Panc1 (cell line): ENCODE measurements at regions not wholly inside any gene's neighbourhood (a gene's known extent, or its start where the extent isn't known, plus 50 kb on each side); places are given as distances from the start of the nearest gene placed in this dataset.

Experiments used
- ATAC-seq: fragments of 200-7000 bp; cut with Tn5 transposase; 2 replicates; pipeline ENCODE4 v1.9.1; 2020; ENCODE audit warnings: mild to moderate bottlenecking, moderate library complexity
- BruUV-seq: library from RNA; stranded (reverse); fragments of 400-500 nt; replicated peaks from 2 replicates; lab custom pipeline; 2021; lab: Mats Ljungman, UMichigan
- CTCF ChIA-PET: fragments of 300-600 bp; sonication (Branson Sonifier 250); formaldehyde crosslinking; loops from one replicate; lab custom pipeline; 2022; ENCODE audit warnings: antibody characterized with exemption; lab: Charles Lee
- POLR2A ChIA-PET: fragments of 300-600 bp; sonication (Branson Sonifier 250); formaldehyde crosslinking; loops from one replicate; lab custom pipeline; 2022; ENCODE audit warnings: antibody characterized with exemption; lab: Charles Lee
- DNase-seq: peaks from one replicate; pipeline ENCODE4 v3.0.0-alpha.2; 2010; ENCODE audit warnings: low read depth, low spot score
- H3K27ac ChIP-seq: 2 replicates; pipeline ENCODE4 v1.5.1; 2011; ENCODE audit warnings: mild to moderate bottlenecking, low read length, inconsistent platforms
- H3K27me3 ChIP-seq: fragments of 200-500 bp; sonication (Bioruptor generic); 2 replicates; pipeline ENCODE4 v1.6.0; 2014; ENCODE audit warnings: low read length, inconsistent platforms; ENCODE audit not compliant: control insufficient read depth, insufficient read depth
- H3K36me3 ChIP-seq: fragments of 200-500 bp; sonication (Bioruptor generic); 2 replicates; pipeline ENCODE4 v1.5.1; 2014; ENCODE audit warnings: inconsistent platforms, mild to moderate bottlenecking, low read length, moderate library complexity; ENCODE audit not compliant: control insufficient read depth, insufficient read depth
- H3K4me1 ChIP-seq: 2 replicates; pipeline ENCODE4 v1.5.1; 2011; ENCODE audit warnings: inconsistent platforms, mild to moderate bottlenecking, low read length, moderate library complexity; ENCODE audit not compliant: control insufficient read depth, insufficient read depth
- H3K4me3 ChIP-seq, 2 experiments: 2 replicates each; pipeline ENCODE4 v1.5.1; 2011 to 2012; ENCODE audit warnings: low read depth in 2 of 2, low read length in 2 of 2, mild to moderate bottlenecking in 2 of 2, inconsistent platforms in 1 of 2, moderate library complexity in 1 of 2
- H3K9me3 ChIP-seq: fragments of 200-500 bp; sonication (Bioruptor generic); 2 replicates; pipeline ENCODE4 v1.5.1; 2014; ENCODE audit warnings: low read depth, mild to moderate bottlenecking, inconsistent platforms, low read length, moderate library complexity; ENCODE audit not compliant: control insufficient read depth, insufficient read depth
- POLR2AphosphoS5 ChIP-seq: IDR thresholded peaks from 2 replicates; pipeline ENCODE4 v1.6.1; 2012; ENCODE audit warnings: mild to moderate bottlenecking, low read depth, low read length, moderate library complexity
- SIN3A ChIP-seq: IDR thresholded peaks from 2 replicates; pipeline ENCODE4 v1.6.1; 2012; ENCODE audit warnings: low read depth, mild to moderate bottlenecking, low read length, moderate library complexity, borderline replicate concordance; ENCODE audit not compliant: insufficient read depth
- TCF7L2 ChIP-seq: IDR thresholded peaks from 2 replicates; pipeline ENCODE4 v1.6.1; 2011; ENCODE audit warnings: mild to moderate bottlenecking, low read depth, low read length, inconsistent platforms
- in situ Hi-C: cut with HindIII; loops from 2 replicates; pipeline ENCODE4 v1.10.0; 2016; ENCODE audit warnings: low sequenced_read_pairs, low pct_unique_long_range_greater_than_20kb
- intact Hi-C: fragments of 100-400 bp; cut with micrococcal nuclease; formaldehyde crosslinking; loops from one replicate; pipeline ENCODE4 v1.10.0; 2022; ENCODE audit not compliant: unreplicated experiment
- TF ChIP-seq, protein P1 (sequence below): fragments of 450-650 bp; IDR thresholded peaks from 2 replicates; pipeline ENCODE4 v1.5.1; 2017; ENCODE audit warnings: mild to moderate bottlenecking
- TF ChIP-seq, protein P2 (sequence below), 2 experiments: IDR thresholded peaks; 2 replicates each; pipeline ENCODE4 v1.6.1; 2011 to 2012; ENCODE audit warnings: low read depth in 2 of 2, control low read depth in 1 of 2, low read length in 1 of 2, mild to moderate bottlenecking in 1 of 2, moderate library complexity in 1 of 2; ENCODE audit not compliant: insufficient read depth in 1 of 2

DNA sequence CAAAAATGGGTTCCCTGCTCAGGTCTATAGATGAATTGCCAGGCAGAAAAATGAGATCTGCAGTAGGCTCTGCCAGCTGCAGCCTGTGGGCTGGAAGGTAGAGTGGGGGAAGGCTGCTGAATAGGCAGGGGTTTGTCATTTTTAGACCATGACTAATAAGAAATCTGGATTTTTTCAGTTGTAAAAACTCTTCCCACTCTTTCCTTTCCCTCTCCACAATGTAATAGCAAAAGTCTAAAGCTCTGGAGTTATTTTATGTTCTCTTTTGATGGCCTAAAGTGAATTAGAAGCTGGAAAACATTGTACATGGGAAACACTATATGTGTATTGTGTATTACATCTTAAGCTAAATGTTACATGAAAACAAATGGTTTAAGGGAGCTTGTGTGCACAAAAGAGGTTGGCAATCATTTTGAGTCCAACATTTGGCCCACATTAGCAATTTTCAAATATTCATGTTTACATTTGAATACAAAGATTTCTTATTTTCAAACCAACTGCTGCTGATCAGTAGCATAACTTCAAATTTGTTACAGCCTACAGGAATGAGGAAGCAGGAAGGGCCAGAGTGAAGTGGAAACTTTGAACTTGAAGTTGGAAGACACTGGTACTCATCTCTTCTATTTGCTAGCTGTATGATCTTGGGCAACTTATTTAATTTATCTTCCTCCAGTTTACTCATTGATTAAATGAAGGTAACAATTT lies 407.1 kb downstream of the SLC4A3 start:
- intact Hi-C loops, result no loop called here
- Histone ChIP-seq H3K4me3 (no peak overlapping the region), H3K27ac (no peak overlapping the region), H3K9me3 (no peaks in the 10 kb centered on the region), H3K4me1 (no peaks in the 10 kb centered on the region), H3K27me3 (no peaks in the 10 kb centered on the region), H3K36me3 (no peaks in the 10 kb centered on the region)
- BruUV-seq, result no TSS peak
- DNase-seq (no peak), ATAC-seq (no peak)
- in situ Hi-C loops, result no loop called here
- TF ChIP-seq, protein P1, sequence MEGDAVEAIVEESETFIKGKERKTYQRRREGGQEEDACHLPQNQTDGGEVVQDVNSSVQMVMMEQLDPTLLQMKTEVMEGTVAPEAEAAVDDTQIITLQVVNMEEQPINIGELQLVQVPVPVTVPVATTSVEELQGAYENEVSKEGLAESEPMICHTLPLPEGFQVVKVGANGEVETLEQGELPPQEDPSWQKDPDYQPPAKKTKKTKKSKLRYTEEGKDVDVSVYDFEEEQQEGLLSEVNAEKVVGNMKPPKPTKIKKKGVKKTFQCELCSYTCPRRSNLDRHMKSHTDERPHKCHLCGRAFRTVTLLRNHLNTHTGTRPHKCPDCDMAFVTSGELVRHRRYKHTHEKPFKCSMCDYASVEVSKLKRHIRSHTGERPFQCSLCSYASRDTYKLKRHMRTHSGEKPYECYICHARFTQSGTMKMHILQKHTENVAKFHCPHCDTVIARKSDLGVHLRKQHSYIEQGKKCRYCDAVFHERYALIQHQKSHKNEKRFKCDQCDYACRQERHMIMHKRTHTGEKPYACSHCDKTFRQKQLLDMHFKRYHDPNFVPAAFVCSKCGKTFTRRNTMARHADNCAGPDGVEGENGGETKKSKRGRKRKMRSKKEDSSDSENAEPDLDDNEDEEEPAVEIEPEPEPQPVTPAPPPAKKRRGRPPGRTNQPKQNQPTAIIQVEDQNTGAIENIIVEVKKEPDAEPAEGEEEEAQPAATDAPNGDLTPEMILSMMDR, result no peak
- TF ChIP-seq, protein P2, sequence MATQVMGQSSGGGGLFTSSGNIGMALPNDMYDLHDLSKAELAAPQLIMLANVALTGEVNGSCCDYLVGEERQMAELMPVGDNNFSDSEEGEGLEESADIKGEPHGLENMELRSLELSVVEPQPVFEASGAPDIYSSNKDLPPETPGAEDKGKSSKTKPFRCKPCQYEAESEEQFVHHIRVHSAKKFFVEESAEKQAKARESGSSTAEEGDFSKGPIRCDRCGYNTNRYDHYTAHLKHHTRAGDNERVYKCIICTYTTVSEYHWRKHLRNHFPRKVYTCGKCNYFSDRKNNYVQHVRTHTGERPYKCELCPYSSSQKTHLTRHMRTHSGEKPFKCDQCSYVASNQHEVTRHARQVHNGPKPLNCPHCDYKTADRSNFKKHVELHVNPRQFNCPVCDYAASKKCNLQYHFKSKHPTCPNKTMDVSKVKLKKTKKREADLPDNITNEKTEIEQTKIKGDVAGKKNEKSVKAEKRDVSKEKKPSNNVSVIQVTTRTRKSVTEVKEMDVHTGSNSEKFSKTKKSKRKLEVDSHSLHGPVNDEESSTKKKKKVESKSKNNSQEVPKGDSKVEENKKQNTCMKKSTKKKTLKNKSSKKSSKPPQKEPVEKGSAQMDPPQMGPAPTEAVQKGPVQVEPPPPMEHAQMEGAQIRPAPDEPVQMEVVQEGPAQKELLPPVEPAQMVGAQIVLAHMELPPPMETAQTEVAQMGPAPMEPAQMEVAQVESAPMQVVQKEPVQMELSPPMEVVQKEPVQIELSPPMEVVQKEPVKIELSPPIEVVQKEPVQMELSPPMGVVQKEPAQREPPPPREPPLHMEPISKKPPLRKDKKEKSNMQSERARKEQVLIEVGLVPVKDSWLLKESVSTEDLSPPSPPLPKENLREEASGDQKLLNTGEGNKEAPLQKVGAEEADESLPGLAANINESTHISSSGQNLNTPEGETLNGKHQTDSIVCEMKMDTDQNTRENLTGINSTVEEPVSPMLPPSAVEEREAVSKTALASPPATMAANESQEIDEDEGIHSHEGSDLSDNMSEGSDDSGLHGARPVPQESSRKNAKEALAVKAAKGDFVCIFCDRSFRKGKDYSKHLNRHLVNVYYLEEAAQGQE (IDR thresholded peaks at IDR 0.05; ENCODE audit: insufficient read depth in 1 of 2, low read depth in 2 of 2, low read length in 1 of 2), result no peak
- no peak for TF ChIP-seq SIN3A
- no peak for TF ChIP-seq POLR2AphosphoS5
- no peak for TF ChIP-seq TCF7L2
- CTCF ChIA-PET, result no interaction called here
- POLR2A ChIA-PET, result no interaction called here

DNA sequence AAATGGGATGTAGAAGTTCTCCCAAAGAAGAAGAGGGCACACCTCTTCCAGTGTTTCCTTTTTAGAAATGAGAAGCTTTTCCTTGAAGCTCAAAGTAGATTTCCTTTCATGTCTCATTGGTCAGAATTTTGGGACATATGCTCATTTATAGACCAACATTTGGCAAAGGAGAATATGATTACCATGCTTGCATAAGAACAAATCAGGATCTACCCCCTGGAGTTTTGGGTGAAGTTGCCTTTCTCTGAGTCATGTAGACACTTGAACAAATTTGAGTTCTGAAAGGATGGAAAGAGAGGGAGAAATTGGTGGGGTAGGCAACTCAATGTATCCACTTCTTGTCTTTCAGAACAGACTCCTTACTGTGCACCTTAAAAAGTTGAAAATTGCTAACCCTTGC lies 409.0 kb downstream of the SLC4A3 start:
- no peaks in the 10 kb centered on the region for H3K9me3 ChIP-seq
- no peaks in the 10 kb centered on the region for H3K27me3 ChIP-seq
- CTCF ChIA-PET, result no interaction called here
- no peak overlapping the region for H3K4me3 ChIP-seq
- POLR2A ChIA-PET, result no interaction called here
- DNase-seq (no peak), ATAC-seq (no peak)
- intact Hi-C loops, result no loop called here
- no peaks in the 10 kb centered on the region for H3K36me3 ChIP-seq
- in situ Hi-C loops, result no loop called here
- TF ChIP-seq SIN3A, result no peak
- no peak for TF ChIP-seq TCF7L2
- TF ChIP-seq POLR2AphosphoS5, result no peak
- TF ChIP-seq, protein P2 (IDR thresholded peaks at IDR 0.05; ENCODE audit: insufficient read depth in 1 of 2, low read depth in 2 of 2, low read length in 1 of 2), result no peak
- H3K4me1 ChIP-seq, result no peaks in the 10 kb centered on the region
- BruUV-seq, result no TSS peak
- no peak overlapping the region for H3K27ac ChIP-seq
